Astrocyte (in vitro differentiated cells and primary cell): ENCODE measurements at regions not wholly inside any gene's neighbourhood (a gene's known extent, or its start where the extent isn't known, plus 50 kb on each side); places are given as distances from the start of the nearest gene placed in this dataset.

Source experiments
- DNase-seq: peaks from one replicate; pipeline ENCODE4 v3.0.0-alpha.2; 2010; ENCODE audit warnings: low read depth
- FAIRE-seq: peaks from 2 replicates; lab custom pipeline; 2011; peaks lifted over from hg19 to GRCh38; lab: Jason Lieb, UNC
- H2AFZ ChIP-seq: 2 replicates; pipeline ENCODE4 v1.6.0; 2012; ENCODE audit warnings: low read depth, low read length, inconsistent platforms
- H3K27ac ChIP-seq: 2 replicates; pipeline ENCODE4 v1.5.1; 2011; ENCODE audit warnings: low read depth, low read length, inconsistent platforms
- H3K27me3 ChIP-seq: 2 replicates; pipeline ENCODE4 v1.6.0; 2011; ENCODE audit warnings: low read length, inconsistent platforms; ENCODE audit not compliant: insufficient read depth
- H3K36me3 ChIP-seq: 2 replicates; pipeline ENCODE4 v1.5.1; 2011; ENCODE audit warnings: low read length, inconsistent platforms; ENCODE audit not compliant: insufficient read depth
- H3K4me1 ChIP-seq: 2 replicates; pipeline ENCODE4 v1.5.1; 2011; ENCODE audit warnings: low read length, inconsistent platforms; ENCODE audit not compliant: insufficient read depth
- H3K4me2 ChIP-seq: 2 replicates; pipeline ENCODE4 v1.6.0; 2012; ENCODE audit warnings: low read length, inconsistent platforms
- H3K4me3 ChIP-seq: 2 replicates; pipeline ENCODE4 v1.5.1; 2011; ENCODE audit warnings: low read depth, mild to moderate bottlenecking, low read length, inconsistent platforms; ENCODE audit not compliant: insufficient read depth
- H3K79me2 ChIP-seq: 2 replicates; pipeline ENCODE4 v1.6.0; 2012; ENCODE audit warnings: mild to moderate bottlenecking, low read length, inconsistent platforms; ENCODE audit not compliant: insufficient read depth
- H3K9ac ChIP-seq: 2 replicates; pipeline ENCODE4 v1.6.0; 2012; ENCODE audit warnings: mild to moderate bottlenecking, low read length, inconsistent platforms
- H3K9me3 ChIP-seq: 2 replicates; pipeline ENCODE4 v1.5.1; 2012; ENCODE audit warnings: low read depth, mild to moderate bottlenecking, low read length, inconsistent platforms; ENCODE audit not compliant: insufficient read depth
- H4K20me1 ChIP-seq: 2 replicates; pipeline ENCODE4 v1.6.0; 2012; ENCODE audit warnings: low read length, inconsistent platforms; ENCODE audit not compliant: insufficient read depth
- H3K27ac Mint-ChIP-seq: one replicate; pipeline ENCODE4 v1.8.0; 2021; ENCODE audit warnings: mild to moderate bottlenecking, mixed read lengths; ENCODE audit not compliant: unreplicated experiment
- H3K27me3 Mint-ChIP-seq: one replicate; pipeline ENCODE4 v1.8.0; 2021; ENCODE audit warnings: low read depth, mixed read lengths; ENCODE audit not compliant: unreplicated experiment
- H3K36me3 Mint-ChIP-seq: one replicate; pipeline ENCODE4 v1.8.0; 2021; ENCODE audit warnings: low read depth, mixed read lengths; ENCODE audit not compliant: unreplicated experiment
- H3K4me1 Mint-ChIP-seq: one replicate; pipeline ENCODE4 v1.8.0; 2021; ENCODE audit warnings: low read depth, mixed read lengths; ENCODE audit not compliant: unreplicated experiment
- H3K4me3 Mint-ChIP-seq: one replicate; pipeline ENCODE4 v1.8.0; 2021; ENCODE audit warnings: mild to moderate bottlenecking, moderate library complexity, mixed read lengths; ENCODE audit not compliant: unreplicated experiment
- H3K9me3 Mint-ChIP-seq: one replicate; pipeline ENCODE4 v1.8.0; 2021; ENCODE audit warnings: mild to moderate bottlenecking, mixed read lengths; ENCODE audit not compliant: unreplicated experiment
- EZH2 ChIP-seq: IDR thresholded peaks from 2 replicates; pipeline ENCODE4 v1.6.1; 2012; ENCODE audit warnings: mild to moderate bottlenecking, low read length, inconsistent platforms; ENCODE audit not compliant: insufficient read depth
- TF ChIP-seq, protein P1 (sequence below): IDR thresholded peaks from 2 replicates; pipeline ENCODE4 v1.5.1; 2011; ENCODE audit warnings: low read depth, mild to moderate bottlenecking, inconsistent platforms, low read length, moderate library complexity; ENCODE audit not compliant: insufficient read depth

DNA sequence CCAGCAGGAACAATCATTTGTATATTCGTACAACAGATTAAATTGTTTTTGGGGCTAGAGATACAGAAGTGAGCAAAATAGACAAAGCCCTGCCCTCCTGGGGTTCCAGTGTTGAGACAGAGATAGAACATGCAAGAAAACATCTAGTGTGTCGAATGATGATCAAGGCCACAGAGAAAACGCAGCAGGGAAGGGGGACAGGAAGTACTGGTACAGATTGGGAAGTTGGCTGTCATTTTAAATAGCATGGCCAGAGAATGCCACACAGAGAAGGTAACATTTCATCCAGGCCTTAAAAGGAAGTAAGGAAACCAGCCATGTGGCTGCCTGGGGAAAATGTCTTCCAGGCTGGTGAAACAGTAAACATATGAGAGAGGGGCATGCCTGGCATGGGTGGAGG is 202.6 kb upstream of the MYLIP start:
- no peak overlapping the region for H2AFZ ChIP-seq
- Mint-ChIP-seq H3K27me3 (peaks cover 2% of the 10 kb centered on the region), H3K27ac (no peak overlapping the region), H3K4me1 (no peaks in the 10 kb centered on the region), H3K36me3 (no peaks in the 10 kb centered on the region), H3K9me3 (peaks cover 23% of the 10 kb centered on the region), H3K4me3 (no peak overlapping the region)
- H3K4me1 ChIP-seq = no peaks in the 10 kb centered on the region
- H3K9ac ChIP-seq = no peak overlapping the region
- H3K36me3 ChIP-seq = no peaks in the 10 kb centered on the region
- no peak overlapping the region for H3K4me2 ChIP-seq
- no peak overlapping the region for H3K4me3 ChIP-seq
- TF ChIP-seq, protein P1, sequence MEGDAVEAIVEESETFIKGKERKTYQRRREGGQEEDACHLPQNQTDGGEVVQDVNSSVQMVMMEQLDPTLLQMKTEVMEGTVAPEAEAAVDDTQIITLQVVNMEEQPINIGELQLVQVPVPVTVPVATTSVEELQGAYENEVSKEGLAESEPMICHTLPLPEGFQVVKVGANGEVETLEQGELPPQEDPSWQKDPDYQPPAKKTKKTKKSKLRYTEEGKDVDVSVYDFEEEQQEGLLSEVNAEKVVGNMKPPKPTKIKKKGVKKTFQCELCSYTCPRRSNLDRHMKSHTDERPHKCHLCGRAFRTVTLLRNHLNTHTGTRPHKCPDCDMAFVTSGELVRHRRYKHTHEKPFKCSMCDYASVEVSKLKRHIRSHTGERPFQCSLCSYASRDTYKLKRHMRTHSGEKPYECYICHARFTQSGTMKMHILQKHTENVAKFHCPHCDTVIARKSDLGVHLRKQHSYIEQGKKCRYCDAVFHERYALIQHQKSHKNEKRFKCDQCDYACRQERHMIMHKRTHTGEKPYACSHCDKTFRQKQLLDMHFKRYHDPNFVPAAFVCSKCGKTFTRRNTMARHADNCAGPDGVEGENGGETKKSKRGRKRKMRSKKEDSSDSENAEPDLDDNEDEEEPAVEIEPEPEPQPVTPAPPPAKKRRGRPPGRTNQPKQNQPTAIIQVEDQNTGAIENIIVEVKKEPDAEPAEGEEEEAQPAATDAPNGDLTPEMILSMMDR = no peak
- TF ChIP-seq EZH2 = no peak
- H3K27me3 ChIP-seq = no peaks in the 10 kb centered on the region
- no peaks in the 10 kb centered on the region for H3K9me3 ChIP-seq
- DNase-seq (no peak), FAIRE-seq (no peak)
- H3K79me2 ChIP-seq = no peaks in the 10 kb centered on the region
- no peaks in the 10 kb centered on the region for H4K20me1 ChIP-seq
- H3K27ac ChIP-seq = no peak overlapping the region

DNA sequence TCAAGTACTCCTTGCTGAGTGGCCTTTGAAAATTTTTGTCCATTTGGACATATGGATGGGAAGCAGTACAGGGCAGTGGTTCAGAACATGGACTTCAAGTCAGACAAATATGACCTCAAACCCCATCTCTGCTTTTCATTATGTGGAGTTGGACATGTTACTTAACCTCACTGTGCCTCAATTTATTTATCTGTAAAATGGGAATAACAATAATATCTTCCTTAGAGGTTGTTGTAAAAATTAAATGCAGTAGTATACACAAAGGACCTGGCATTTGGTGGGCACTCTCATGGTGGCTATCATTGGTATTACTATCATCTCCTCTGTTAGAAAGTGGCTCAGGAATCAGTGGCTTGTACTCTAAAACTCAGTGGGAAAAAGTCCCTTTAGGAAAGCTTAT is 204.0 kb upstream of the MYLIP start:
- H3K79me2 ChIP-seq = no peaks in the 10 kb centered on the region
- no peak overlapping the region for H2AFZ ChIP-seq
- no peak for FAIRE-seq
- DNase-seq = no peak
- Mint-ChIP-seq H3K4me1 (no peaks in the 10 kb centered on the region), H3K9me3 (peaks cover 16% of the 10 kb centered on the region), H3K27me3 (peaks cover 2% of the 10 kb centered on the region), H3K4me3 (no peak overlapping the region), H3K27ac (no peak overlapping the region), H3K36me3 (no peaks in the 10 kb centered on the region)
- no peaks in the 10 kb centered on the region for H3K9me3 ChIP-seq
- TF ChIP-seq, protein P1 = no peak
- TF ChIP-seq EZH2 = no peak
- no peak overlapping the region for H3K4me2 ChIP-seq
- no peaks in the 10 kb centered on the region for H4K20me1 ChIP-seq
- no peaks in the 10 kb centered on the region for H3K4me1 ChIP-seq
- H3K9ac ChIP-seq = no peak overlapping the region
- H3K27ac ChIP-seq = no peak overlapping the region
- no peaks in the 10 kb centered on the region for H3K36me3 ChIP-seq
- H3K27me3 ChIP-seq = no peaks in the 10 kb centered on the region
- H3K4me3 ChIP-seq = no peak overlapping the region

DNA sequence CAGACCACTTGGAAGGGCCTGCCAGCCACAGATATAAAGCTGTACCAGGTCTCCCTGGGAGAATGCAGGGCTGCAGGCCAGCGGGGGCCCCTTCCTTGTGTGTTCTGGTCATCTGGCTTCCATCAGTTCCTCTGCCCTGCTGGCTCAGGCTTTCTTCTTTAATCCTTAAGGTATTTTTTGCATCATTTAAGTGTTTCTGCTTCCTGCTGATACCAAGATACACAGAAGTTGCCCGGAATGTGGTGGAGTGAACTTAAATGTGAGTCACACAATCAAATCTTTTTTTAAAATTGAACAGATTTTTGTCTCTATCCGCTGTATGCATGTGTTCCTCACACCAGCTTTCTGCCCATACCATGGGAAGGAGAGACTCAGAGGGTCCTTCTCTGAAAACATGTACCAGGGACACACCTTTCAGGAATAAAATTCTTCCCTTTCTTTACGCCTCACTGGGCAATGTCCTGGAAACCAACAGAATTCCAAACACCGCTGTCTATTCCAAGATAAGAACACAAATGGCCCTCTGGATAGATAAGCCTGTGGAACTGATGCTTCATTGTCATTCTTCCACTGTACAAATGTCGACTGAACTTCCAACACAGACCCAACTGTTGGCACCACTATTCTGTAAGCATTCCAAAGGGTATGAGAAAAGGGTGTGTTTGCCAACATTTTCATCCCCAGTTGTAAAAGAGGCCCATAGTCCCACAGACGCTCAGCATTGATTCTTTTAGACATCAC is 206.2 kb upstream of the MYLIP start:
- no peak overlapping the region for H3K27ac Mint-ChIP-seq
- H3K9me3 Mint-ChIP-seq = peaks cover 7% of the 10 kb centered on the region
- H3K4me2 ChIP-seq = no peak overlapping the region
- no peaks in the 10 kb centered on the region for H3K27me3 ChIP-seq
- H4K20me1 ChIP-seq = no peaks in the 10 kb centered on the region
- H3K36me3 ChIP-seq = no peaks in the 10 kb centered on the region
- FAIRE-seq (no peak), DNase-seq (peak; percentile 55)
- no peak overlapping the region for H3K4me3 ChIP-seq
- H2AFZ ChIP-seq = no peak overlapping the region
- no peaks in the 10 kb centered on the region for H3K9me3 ChIP-seq
- no peaks in the 10 kb centered on the region for H3K4me1 ChIP-seq
- H3K4me3 Mint-ChIP-seq = no peak overlapping the region
- TF ChIP-seq, protein P1 = no peak
- no peak for TF ChIP-seq EZH2
- H3K36me3 Mint-ChIP-seq = no peaks in the 10 kb centered on the region
- H3K27ac ChIP-seq = no peak overlapping the region
- peaks cover 2% of the 10 kb centered on the region for H3K27me3 Mint-ChIP-seq
- H3K9ac ChIP-seq = no peak overlapping the region
- H3K4me1 Mint-ChIP-seq = no peaks in the 10 kb centered on the region
- H3K79me2 ChIP-seq = no peaks in the 10 kb centered on the region
